Testis (tissue), 2 donors: ENCODE measurements at regions not wholly inside any gene's neighbourhood (a gene's known extent, or its start where the extent isn't known, plus 50 kb on each side); places are given as distances from the start of the nearest gene placed in this dataset.

Experiments used
- CTCF ChIP-seq, 3 experiments: fragments of 450-650 bp in 2 of 3; fragments of 200-600 bp in 1 of 3; sonication (generic) in 1 of 3; IDR thresholded peaks; one replicate each; pipeline ENCODE4 v1.5.1; 2016 to 2019; ENCODE audit warnings: antibody characterized with exemption in 3 of 3, mild to moderate bottlenecking in 2 of 3, moderate library complexity in 1 of 3
- POLR2A ChIP-seq: fragments of 450-650 bp; IDR thresholded peaks from one replicate; pipeline ENCODE4 v1.6.1; 2017; ENCODE audit warnings: antibody characterized with exemption, mild to moderate bottlenecking, moderate library complexity

GRCh38 chr7:136046548-136046947 is 69.4 kb upstream of the MTPN start:
- no peak for TF ChIP-seq CTCF (IDR thresholded peaks at IDR 0.05)
- no peak for TF ChIP-seq POLR2A
